Cerebellar cortex (tissue), 1 donor: ENCODE measurements at regions not wholly inside any gene's neighbourhood (a gene's known extent, or its start where the extent isn't known, plus 50 kb on each side); places are given as distances from the start of the nearest gene placed in this dataset.
"Not testable (repeated sequence)": the region's sequence is repeated elsewhere in the genome, so short reads cannot be mapped to it uniquely, and the experiment has no call there.

ENCODE experiments used
- DNase-seq: peaks from one replicate; pipeline ENCODE4 v3.0.0-alpha.2; 2015; ENCODE audit warnings: low spot score

DNA sequence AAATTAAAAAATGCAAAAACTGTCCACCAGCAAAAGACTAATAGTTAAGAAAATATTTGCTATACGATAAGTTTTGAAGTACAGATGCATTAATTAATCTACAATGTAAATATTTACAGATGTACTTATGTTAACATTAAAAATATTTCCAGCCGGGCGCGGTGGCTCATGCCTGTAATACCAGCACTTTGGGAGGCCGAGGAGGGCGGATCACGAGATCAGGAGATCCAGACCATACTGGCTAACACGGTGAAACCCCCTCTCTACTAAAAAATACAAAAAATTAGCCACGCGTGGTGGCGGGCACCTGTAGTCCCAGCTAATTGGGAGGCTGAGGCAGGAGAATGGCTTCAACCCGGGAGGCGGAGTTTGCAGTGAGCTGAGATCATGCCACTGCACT is 982.8 kb downstream of the SLC6A15 start:
- DNase-seq, result not testable (repeated sequence)

- no peak for DNase-seq
Observed at GRCh38 chr12:83920821-83921547, 991.6 kb downstream of the SLC6A15 start.

DNA sequence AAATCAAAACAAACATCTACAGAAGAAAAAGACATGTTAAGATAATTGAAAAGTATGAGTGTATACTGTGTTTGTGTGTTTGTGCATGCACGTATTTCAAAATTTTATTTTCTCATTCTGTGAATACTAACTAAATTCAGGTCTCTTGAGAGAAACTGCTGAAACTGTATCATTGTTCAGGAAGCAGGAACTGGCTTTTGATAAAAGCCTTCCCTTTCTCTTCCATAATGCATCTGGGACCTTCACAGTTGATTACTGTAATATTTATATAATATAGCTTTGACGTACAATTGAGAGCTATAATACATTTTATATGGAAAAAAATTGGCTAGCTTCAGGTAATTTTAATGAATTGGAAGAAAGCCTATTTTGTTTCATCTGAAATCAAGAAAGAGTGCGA is 993.5 kb downstream of the SLC6A15 start:
- DNase-seq, result no peak

DNA sequence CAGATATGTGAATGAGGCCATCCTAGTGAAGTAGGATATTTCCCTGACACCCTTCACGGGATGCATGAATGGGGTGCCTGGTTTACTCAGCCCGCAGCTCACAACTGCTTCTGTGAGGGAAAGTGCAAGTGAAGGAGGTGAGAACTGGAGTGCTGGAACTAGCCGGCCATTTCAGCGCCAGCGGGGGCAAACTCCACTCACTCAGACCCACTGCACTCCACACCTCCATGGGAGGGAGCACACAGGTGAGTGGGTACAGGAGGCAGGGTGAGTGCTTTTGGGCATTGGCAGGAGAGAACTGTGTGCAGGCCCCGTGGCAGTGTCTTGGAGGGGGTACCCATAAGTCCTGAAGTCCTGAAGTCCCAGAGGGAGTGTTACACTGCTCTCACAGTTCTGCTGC is 1008.4 kb downstream of the SLC6A15 start:
- no peak for DNase-seq

GRCh38 chr12:83896416-83896815 is 1016.2 kb downstream of the SLC6A15 start:
- DNase-seq, result no peak

GRCh38 chr12:83893101-83893500 is 1019.5 kb downstream of the SLC6A15 start:
- no peak for DNase-seq

DNA sequence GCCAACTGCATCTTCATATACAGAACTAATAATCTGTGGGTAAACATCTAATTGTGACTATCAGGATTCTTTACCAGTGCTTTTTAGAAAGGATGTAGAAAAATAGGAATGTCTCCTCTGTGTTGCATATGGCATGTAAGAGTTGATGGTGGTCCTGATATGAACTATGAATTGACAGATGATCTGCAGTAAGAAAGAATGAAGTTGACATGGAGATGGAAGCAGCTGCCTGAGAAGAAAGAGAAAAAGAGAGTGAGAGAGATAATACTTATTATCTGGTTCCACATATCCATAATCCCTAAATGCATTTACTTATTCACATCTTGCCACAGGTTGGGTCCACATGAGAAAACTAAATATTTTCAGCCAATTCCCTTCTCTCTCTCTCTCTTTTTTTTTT is 1022.9 kb downstream of the SLC6A15 start:
- DNase-seq, result no peak

GRCh38 chr12:83886479-83886878 is 1026.1 kb downstream of the SLC6A15 start:
- DNase-seq, result no peak

- DNase-seq, result not testable (repeated sequence)
Observed at GRCh38 chr12:83870921-83871599, 1041.5 kb downstream of the SLC6A15 start.

DNA sequence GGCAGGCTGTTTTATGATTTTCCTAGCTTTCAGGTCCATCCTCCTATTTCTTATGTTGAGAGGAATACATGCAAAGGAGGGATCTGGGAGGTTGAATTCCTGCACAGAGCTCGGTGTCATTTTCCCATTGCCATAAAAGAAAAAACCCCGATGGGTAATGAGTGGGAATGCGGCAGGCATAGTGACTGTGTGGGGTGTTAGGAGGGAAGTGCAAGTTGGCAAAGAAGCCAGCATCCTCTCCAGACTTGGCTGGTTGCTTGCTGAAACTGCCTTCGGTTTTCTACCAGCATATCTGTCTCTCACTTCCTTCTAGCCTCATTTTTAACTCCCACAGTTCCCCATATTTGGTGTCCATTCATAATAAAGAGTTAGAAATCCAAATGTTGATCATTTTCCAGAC is 1046.1 kb downstream of the SLC6A15 start:
- no peak for DNase-seq

GRCh38 chr12:83865431-83865830 is 1047.2 kb downstream of the SLC6A15 start:
- DNase-seq, result no peak

DNA sequence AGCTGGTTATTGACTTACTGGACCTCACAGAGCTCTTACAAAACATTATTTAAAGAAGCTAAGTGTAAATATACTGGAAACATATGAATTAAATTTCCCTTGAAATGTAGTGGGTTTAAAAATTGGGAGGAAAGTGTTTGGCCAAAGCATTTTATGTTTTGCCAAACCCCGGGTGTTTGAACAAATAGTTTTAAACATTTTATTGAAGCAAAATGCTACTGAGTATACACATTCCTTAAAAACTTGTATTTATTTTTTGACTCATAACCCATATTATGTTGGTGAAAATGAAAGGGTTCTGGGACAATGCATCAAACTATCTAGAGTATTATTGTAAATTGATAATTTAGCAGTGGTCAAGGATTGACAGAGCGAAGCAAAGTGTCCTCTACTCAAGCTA is 1048.5 kb downstream of the SLC6A15 start:
- no peak for DNase-seq

DNA sequence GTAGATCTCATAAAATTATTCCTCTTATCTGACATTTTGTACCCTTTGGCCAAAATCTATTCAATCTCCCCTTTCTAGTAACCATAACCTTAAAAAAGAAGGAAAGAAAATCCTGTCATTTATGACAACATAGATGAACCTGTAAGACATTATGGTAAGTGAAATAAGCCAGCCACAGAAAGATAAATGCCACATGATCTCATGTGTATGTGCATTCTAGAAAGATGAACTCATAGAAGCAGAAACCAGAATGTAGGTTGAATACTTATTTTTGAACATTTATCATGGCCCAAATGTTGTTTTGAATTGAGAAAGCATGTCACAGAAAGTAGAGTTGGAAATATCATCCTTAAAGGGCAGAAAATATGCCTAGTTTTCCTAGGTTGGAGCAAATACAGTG is 1053.6 kb downstream of the SLC6A15 start:
- DNase-seq, result no peak

DNA sequence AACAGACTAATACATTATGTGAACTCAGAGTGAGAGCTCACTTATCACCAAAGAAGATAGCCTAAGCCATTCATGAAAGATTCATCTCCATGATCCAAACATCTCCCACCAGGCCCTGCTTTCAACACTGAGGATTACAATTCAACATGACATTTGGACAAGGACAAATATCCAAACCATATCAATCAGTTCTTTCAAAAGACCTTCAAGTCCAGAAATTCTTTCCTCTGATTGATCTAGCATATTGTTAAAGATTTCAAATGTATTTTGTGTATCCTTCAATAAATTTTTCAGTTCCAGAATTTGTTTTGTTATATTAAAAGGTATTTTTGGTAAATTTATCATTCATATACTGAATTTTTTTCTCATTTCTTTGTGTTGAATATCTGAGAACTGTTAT is 1055.8 kb downstream of the SLC6A15 start:
- DNase-seq, result no peak

- no peak for DNase-seq
Observed at GRCh38 chr12:83850531-83850930, 1062.1 kb downstream of the SLC6A15 start.

DNA sequence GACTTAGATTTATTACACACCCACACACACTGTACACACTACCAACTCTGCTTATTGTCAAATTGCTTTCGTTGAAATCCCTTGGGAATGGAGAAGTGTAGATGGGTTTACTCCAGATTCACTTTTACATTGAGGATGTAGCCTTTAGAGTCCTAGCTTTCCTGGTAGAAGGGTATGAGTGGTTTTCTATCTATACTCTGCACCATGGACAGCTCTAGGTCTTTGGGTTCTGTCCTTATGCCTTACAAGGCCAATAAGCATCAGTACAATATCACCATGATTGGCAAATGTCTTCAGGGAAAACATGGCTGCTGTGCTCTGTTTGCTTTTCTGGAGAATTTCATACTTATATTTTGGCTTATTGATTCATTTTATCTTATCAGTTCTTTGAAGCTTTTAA is 1063.9 kb downstream of the SLC6A15 start:
- no peak for DNase-seq

DNA sequence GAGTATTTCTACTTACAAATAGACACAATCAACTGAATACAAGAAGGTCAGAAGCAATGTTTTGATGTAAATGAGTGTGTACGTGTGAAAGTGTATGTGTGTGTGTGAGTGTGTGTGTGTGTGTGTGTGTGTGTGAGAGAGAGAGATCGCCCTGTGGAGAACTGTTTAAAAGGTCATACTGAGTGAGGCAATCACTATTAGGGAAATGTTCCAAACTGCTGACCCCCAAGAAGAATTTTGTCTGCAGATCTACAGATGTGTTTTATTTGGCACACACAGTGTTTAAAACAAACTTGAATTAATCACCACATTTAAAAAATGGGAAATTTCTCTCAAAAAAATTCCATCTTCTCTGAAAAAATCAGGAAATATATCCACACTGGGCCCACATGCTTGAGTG is 1069.1 kb downstream of the SLC6A15 start:
- no peak for DNase-seq

- no peak for DNase-seq
Observed at GRCh38 chr12:83841620-83842019, 1071.0 kb downstream of the SLC6A15 start.

GRCh38 chr12:83827860-83828259 is 1084.7 kb downstream of the SLC6A15 start:
- no peak for DNase-seq

GRCh38 chr12:83827193-83827592 is 1085.4 kb downstream of the SLC6A15 start:
- DNase-seq, result no peak

DNA sequence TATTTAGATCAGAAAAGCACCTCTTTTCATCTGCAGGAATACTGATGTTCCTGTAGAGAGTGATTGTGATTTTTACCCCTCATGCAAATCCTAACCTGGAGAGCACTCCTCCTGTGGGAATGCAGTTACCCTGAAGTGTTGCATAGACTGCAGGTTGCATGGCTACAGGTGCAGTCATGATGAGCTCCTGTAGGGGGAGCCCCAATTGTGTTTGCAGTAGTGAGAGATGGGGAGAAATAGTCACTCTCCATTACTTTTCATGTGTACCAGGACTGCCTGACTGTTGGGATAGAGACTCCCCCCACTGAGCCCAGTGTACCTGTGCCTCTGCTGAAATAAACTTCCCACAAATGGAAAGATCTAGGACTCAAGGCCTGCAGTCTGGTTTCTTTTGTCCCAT is 1086.5 kb downstream of the SLC6A15 start:
- DNase-seq, result no peak

GRCh38 chr12:83823386-83824045 is 1089.1 kb downstream of the SLC6A15 start:
- DNase-seq, result peak; percentile 21

- DNase-seq, result no peak
Observed at GRCh38 chr12:83821967-83822366, 1090.6 kb downstream of the SLC6A15 start.
